ENCODE measurements at regions not wholly inside any gene's neighbourhood (a gene's known extent, or its start where the extent isn't known, plus 50 kb on each side); places are given as distances from the start of the nearest gene placed in this dataset.
A peak's percentile ranks its signal among the peaks of the same experiment; 100 is the strongest.

GRCh38 chrY:7275014-7275413 lies 363.5 kb upstream of the AMELY start:
- DNase-seq (ENCODE audit: extremely low read depth in 1 of 11, low read depth in 9 of 11, low spot score in 4 of 11): no peak

- DNase-seq (ENCODE audit: extremely low read depth in 1 of 11, low read depth in 9 of 11, low spot score in 4 of 11): no peak
Observed at GRCh38 chrY:7274369-7274913, 362.9 kb upstream of the AMELY start.

DNA sequence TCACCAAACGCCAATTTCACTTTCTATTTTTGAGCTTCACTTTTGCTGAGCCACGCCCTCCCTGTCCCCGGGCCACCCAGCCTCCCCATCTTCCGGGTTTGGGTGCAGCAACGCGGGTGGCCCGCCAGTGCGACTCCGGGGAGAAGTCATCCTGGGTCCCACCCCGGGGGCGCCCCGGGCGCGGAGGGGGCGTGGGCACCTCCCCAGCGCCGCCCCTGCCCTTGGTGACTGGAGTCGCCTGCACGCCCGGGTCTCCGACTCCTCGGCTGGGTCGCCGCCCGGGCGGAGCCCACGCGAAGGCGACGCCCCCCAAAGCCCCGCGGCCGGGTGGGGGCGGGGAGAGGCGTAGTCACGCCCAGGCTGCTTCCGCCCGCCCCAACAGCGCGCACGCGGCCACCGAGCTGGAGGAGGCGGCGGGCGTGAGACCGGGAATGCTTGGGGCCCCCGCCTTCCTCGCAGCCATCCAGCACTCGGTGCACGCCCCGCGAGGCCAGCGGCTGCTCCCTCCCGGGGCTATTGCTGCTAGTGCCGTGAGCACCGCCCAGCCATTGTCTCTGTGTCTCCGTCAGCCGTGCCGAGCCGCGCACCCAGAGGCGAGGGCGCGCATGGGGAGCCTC lies 362.1 kb upstream of the AMELY start:
- peak in 4 of 11 donors; percentile 25 to 63 (median 48) for DNase-seq (ENCODE audit: extremely low read depth in 1 of 11, low read depth in 9 of 11, low spot score in 4 of 11)

GRCh38 chrY:7272556-7273195 lies 361.1 kb upstream of the AMELY start:
- DNase-seq (ENCODE audit: extremely low read depth in 1 of 11, low read depth in 9 of 11, low spot score in 4 of 11): peak in 2 of 11 donors; percentile 22 to 44

DNA sequence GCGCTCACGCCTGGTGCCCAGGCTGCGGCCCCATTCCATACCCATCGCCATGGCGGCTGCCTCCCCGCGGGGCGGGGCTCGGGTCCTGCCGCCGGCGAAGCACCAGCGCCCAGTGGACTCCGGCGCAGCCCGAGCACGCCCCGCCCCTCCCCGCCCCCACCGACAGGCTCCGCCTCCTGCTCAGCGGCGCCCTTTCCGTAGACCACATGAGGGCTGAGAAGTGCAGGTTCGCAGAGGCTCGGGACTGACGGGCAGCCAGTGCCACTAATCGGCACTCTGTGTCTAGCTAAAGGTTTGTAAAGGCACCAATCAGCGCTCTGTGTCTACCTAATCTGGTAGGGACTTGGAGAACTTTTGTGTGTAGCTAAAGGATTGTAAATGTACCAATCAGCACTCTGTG lies 352.2 kb upstream of the AMELY start:
- DNase-seq (ENCODE audit: extremely low read depth in 1 of 11, low read depth in 9 of 11, low spot score in 4 of 11): no peak

GRCh38 chrY:7262531-7262930 lies 351.0 kb upstream of the AMELY start:
- no peak for DNase-seq (ENCODE audit: extremely low read depth in 1 of 11, low read depth in 9 of 11, low spot score in 4 of 11)

DNA sequence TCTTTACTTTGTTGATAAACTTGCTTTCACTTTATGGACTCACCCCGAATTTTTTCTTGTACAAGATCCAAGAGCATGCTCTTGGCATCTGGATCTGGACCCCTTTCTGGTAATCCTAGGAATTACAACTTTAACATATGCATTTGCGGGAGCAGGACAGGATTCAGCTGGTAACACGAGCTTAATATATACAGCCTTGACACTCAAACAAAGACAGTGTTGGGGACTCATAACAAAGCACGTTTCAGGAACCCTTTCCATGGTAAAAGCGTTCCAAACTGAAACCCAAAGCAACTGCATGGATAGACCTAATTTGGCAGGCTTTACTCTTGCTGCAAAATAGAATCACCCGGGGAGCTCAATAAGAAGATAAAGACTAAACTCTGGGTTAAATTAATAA lies 349.7 kb upstream of the AMELY start:
- DNase-seq (ENCODE audit: extremely low read depth in 1 of 11, low read depth in 9 of 11, low spot score in 4 of 11): no peak

DNA sequence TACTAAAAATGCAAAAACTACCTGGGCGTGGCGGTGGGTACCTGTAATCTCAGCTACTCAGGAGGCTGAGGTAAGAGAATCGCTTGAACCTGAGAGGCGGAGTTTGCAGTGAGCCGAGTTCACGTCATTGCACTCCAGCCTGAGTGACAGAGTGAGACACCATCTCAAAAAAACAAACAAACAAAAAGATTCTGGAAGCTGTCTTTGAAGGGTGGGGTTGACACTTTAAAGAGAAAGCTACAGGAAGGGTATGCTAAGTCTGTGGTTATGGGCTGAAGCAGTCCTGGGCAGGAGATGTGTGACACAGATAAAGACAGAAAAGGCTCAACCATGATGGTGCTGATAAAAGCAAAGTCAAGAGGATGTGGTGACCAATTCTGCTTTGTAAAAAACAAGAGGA lies 328.5 kb upstream of the AMELY start:
- DNase-seq (ENCODE audit: extremely low read depth in 1 of 11, low read depth in 9 of 11, low spot score in 4 of 11): no peak

DNA sequence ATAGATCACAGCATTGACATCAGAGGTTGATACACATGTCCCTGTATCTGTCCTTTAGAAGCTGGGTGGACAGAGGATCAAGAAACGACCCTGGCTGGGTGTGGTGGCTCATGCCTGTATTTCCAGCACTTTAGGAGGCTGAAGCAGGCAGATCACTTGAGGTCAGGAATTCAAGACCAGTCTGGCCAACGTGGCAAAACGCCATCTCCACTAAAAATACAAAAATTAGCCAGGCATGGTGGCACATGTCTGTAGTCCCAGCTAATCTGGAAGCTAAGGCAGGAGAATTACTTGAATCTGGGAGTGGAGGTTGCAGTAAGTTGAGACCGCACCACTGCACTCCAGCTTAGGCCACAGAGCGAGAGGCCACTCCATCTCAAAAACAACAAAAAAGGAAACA lies 300.4 kb upstream of the AMELY start:
- DNase-seq (ENCODE audit: extremely low read depth in 1 of 11, low read depth in 9 of 11, low spot score in 4 of 11): no peak

GRCh38 chrY:7204456-7204855 lies 292.9 kb upstream of the AMELY start:
- DNase-seq (ENCODE audit: extremely low read depth in 1 of 11, low read depth in 9 of 11, low spot score in 4 of 11): peak in 2 of 11 donors; percentile 0 to 4

DNA sequence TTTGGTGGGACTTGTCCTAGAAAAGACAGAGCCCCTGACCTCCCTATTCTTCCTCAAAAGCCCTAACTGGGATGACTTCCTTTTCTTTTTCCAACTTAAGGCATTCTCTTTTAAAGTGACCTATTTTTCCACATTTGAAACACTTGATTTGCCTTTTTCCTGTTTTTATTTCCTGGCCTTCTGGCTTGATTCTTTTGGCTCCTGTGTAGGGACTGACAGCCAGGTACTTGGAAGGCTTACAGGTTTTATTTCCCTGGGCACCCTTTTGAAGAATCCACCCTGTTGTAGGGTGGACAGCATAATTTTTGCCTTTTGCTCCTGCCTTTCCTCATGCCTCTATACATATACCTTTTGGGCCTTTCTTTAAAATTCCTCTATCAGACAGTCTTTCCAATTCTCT lies 271.0 kb upstream of the AMELY start:
- DNase-seq (ENCODE audit: extremely low read depth in 1 of 11, low read depth in 9 of 11, low spot score in 4 of 11): no peak

GRCh38 chrY:7177631-7178030 lies 266.1 kb upstream of the AMELY start:
- no peak for DNase-seq (ENCODE audit: extremely low read depth in 1 of 11, low read depth in 9 of 11, low spot score in 4 of 11)

GRCh38 chrY:7169475-7169874 lies 257.9 kb upstream of the AMELY start:
- DNase-seq (ENCODE audit: extremely low read depth in 1 of 11, low read depth in 9 of 11, low spot score in 4 of 11): no peak

DNA sequence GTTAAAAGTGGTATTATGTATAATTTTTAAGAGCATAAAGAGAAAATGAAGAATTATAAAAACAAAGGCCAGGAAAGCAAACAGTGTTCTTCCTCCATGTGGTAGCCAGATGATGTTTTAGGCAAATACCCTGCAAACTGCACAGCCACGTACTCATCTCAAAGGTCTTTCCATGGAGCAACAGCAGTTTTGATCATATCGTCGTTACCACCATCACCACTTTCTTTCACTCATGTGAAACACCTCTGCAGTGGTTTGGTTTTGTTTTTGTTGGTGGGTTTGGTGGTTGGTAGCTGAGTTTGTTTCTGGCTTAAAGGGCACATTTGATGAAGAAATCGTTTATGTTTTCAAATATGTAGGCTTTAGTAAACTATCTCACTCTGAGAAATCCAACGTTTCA lies 229.9 kb upstream of the AMELY start:
- DNase-seq (ENCODE audit: extremely low read depth in 1 of 11, low read depth in 9 of 11, low spot score in 4 of 11): no peak
